MCF 10A (cell line): ENCODE measurements at regions not wholly inside any gene's neighbourhood (a gene's known extent, or its start where the extent isn't known, plus 50 kb on each side); places are given as distances from the start of the nearest gene placed in this dataset.

ENCODE experiments used
- BruUV-seq: library from RNA; stranded (reverse); fragments of 400-500 nt; replicated peaks from 2 replicates; lab custom pipeline; 2021; lab: Mats Ljungman, UMichigan
- CTCF ChIA-PET: fragments of 300-600 bp; sonication (Branson Sonifier 250); formaldehyde crosslinking; extraction: SDS; loops from one replicate; lab custom pipeline; 2021; ENCODE audit warnings: antibody characterized with exemption, inconsistent platforms; lab: Yijun Ruan, JAX
- POLR2A ChIA-PET: fragments of 300-600, 350-650 bp; sonication (Branson Sonifier 250); formaldehyde crosslinking; extraction: SDS; loops from one replicate; lab custom pipeline; 2020; ENCODE audit warnings: antibody characterized with exemption, inconsistent platforms; lab: Yijun Ruan, JAX
- DNase-seq: peaks from one replicate; pipeline ENCODE4 v3.0.0-alpha.2; 2018; ENCODE audit not compliant: unreplicated experiment
- H3K27ac Mint-ChIP-seq: one replicate; pipeline ENCODE4 v1.8.0; 2022; ENCODE audit warnings: mild to moderate bottlenecking, low read depth, mixed read lengths; ENCODE audit not compliant: unreplicated experiment
- H3K27me3 Mint-ChIP-seq: one replicate; pipeline ENCODE4 v1.8.0; 2022; ENCODE audit warnings: mixed read lengths; ENCODE audit not compliant: insufficient read depth, unreplicated experiment
- H3K36me3 Mint-ChIP-seq: one replicate; pipeline ENCODE4 v1.8.0; 2022; ENCODE audit warnings: mild to moderate bottlenecking, moderate library complexity, mixed read lengths; ENCODE audit not compliant: insufficient read depth, unreplicated experiment
- H3K4me1 Mint-ChIP-seq: one replicate; pipeline ENCODE4 v1.8.0; 2022; ENCODE audit warnings: mixed read lengths; ENCODE audit not compliant: insufficient read depth, unreplicated experiment
- H3K4me3 Mint-ChIP-seq: one replicate; pipeline ENCODE4 v1.8.0; 2022; ENCODE audit warnings: mild to moderate bottlenecking, moderate library complexity, mixed read lengths; ENCODE audit not compliant: unreplicated experiment
- H3K9me3 Mint-ChIP-seq: one replicate; pipeline ENCODE4 v1.8.0; 2022; ENCODE audit warnings: mixed read lengths; ENCODE audit not compliant: unreplicated experiment
- CTCF ChIP-seq: fragments of 200-600 bp; IDR thresholded peaks from one replicate; pipeline ENCODE4 v1.8.0; 2022; ENCODE audit warnings: antibody characterized with exemption, mild to moderate bottlenecking; ENCODE audit not compliant: unreplicated experiment
- intact Hi-C: fragments of 100-400 bp; cut with micrococcal nuclease; formaldehyde crosslinking; loops from 2 replicates; pipeline ENCODE4 v1.14.1; 2022

- no peaks in the 10 kb centered on the region for H3K36me3 Mint-ChIP-seq
- POLR2A ChIA-PET = no interaction called here
- H3K27ac Mint-ChIP-seq = no peak overlapping the region
- no peak for TF ChIP-seq CTCF
- H3K27me3 Mint-ChIP-seq = no peaks in the 10 kb centered on the region
- CTCF ChIA-PET = interaction anchor here (0.5 to 3.0 kb wide), 3 partner anchors 8 to 1021 kb away, joined by 3 to 10 read pairs (median 5); no protein-coding TSS in a partner anchor
- intact Hi-C loops = no loop called here
- DNase-seq = no peak
- H3K4me1 Mint-ChIP-seq = no peaks in the 10 kb centered on the region
- H3K9me3 Mint-ChIP-seq = no peaks in the 10 kb centered on the region
- no peak overlapping the region for H3K4me3 Mint-ChIP-seq
- no TSS peak for BruUV-seq
Measured at GRCh38 chr4:141311246-141312204, 90.8 kb downstream of the ZNF330 start.

- H3K36me3 Mint-ChIP-seq = no peaks in the 10 kb centered on the region
- POLR2A ChIA-PET = interaction anchor here (0.9 kb wide), 1 partner anchor 288 kb away, joined by 3 read pairs; no protein-coding TSS in a partner anchor
Measured at GRCh38 chr4:141314627-141315026, 93.9 kb downstream of the ZNF330 start.

GRCh38 chr4:141328560-141329173 lies 108.0 kb downstream of the ZNF330 start:
- no TSS peak for BruUV-seq
- H3K27me3 Mint-ChIP-seq = no peaks in the 10 kb centered on the region
- ChIA-PET CTCF (interaction anchor here (1.0 to 3.1 kb wide), 4 partner anchors 19 to 47 kb away, joined by 3 to 15 read pairs (median 8); no protein-coding TSS in a partner anchor), POLR2A (interaction anchor here (0.7 to 1.5 kb wide), 5 partner anchors 17 to 690 kb away, joined by 3 to 6 read pairs (median 4); no protein-coding TSS in a partner anchor)
- H3K36me3 Mint-ChIP-seq = no peaks in the 10 kb centered on the region
- peaks cover 15% of the 10 kb centered on the region for H3K4me1 Mint-ChIP-seq
- H3K27ac Mint-ChIP-seq = peak overlapping the region; percentile 52
- no peaks in the 10 kb centered on the region for H3K9me3 Mint-ChIP-seq
- DNase-seq = no peak
- no peak for TF ChIP-seq CTCF
- intact Hi-C loops = loop anchor here (1.0 kb wide), 1 partner anchor 107 kb away; no protein-coding TSS in a partner anchor
- no peak overlapping the region for H3K4me3 Mint-ChIP-seq

More at GRCh38 chr4:141314627-141315026, 93.9 kb downstream of the ZNF330 start:
- no peaks in the 10 kb centered on the region for H3K9me3 Mint-ChIP-seq
- intact Hi-C loops = no loop called here
- no peak for DNase-seq
- CTCF ChIA-PET = interaction anchor here (1.2 kb wide), 1 partner anchor 32 kb away, joined by 4 read pairs; no protein-coding TSS in a partner anchor
- H3K4me3 Mint-ChIP-seq = no peak overlapping the region
- TF ChIP-seq CTCF = no peak
- no TSS peak for BruUV-seq
- H3K4me1 Mint-ChIP-seq = no peaks in the 10 kb centered on the region
- no peak overlapping the region for H3K27ac Mint-ChIP-seq
- no peaks in the 10 kb centered on the region for H3K27me3 Mint-ChIP-seq
